ENCODE measurements at regions not wholly inside any gene's neighbourhood (a gene's known extent, or its start where the extent isn't known, plus 50 kb on each side); places are given as distances from the start of the nearest gene placed in this dataset.

DNA sequence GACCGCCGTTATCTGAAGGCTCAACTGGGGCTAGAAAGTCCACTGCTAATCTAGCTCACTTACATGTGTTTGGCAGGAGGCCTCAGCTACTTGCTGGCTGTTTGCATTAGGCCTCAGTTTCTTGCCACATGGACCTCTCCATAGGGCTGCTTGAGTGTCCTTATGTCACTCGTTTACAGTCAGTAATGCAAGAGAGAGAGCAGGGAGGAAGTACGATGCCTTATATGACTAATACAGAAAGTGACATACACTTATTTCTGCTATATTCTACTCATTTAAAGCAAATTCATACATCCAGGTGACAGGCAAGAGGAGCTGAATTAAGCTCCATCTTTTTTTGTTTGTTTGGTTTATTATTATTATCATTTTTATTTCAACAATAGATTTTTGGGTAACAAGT is 179.6 kb downstream of the LURAP1L start:
- Histone ChIP-seq H3K27ac (ENCODE audit: low read depth in 1 of 2, low read length in 1 of 2) (no peak overlapping the region), H3K4me1 (ENCODE audit: control insufficient read depth in 5 of 5, insufficient read depth in 5 of 5, low read length in 5 of 5) (no peaks in the 10 kb centered on the region), H3K4me3 (no peak overlapping the region), H3K27me3 (ENCODE audit: control insufficient read depth in 3 of 3, insufficient read depth in 3 of 3, low read length in 2 of 3) (no peaks in the 10 kb centered on the region), H3K9me3 (ENCODE audit: control insufficient read depth in 4 of 4, insufficient read depth in 3 of 4, low read length in 3 of 4) (peaks cover 0 to 11% (median 3%) of the 10 kb centered on the region in 4 donors), H3K9ac (ENCODE audit: insufficient read depth in 1 of 2, low read length in 2 of 2) (no peak overlapping the region), H3K36me3 (ENCODE audit: control insufficient read depth in 4 of 4, insufficient read depth in 4 of 4, low read length in 4 of 4) (peaks cover 0 to 6% (median 2%) of the 10 kb centered on the region in 4 donors)
- DNase-seq (no peak), ATAC-seq (ENCODE audit: insufficient read depth, low FRiP score) (no peak)
- TF ChIP-seq, protein P1, sequence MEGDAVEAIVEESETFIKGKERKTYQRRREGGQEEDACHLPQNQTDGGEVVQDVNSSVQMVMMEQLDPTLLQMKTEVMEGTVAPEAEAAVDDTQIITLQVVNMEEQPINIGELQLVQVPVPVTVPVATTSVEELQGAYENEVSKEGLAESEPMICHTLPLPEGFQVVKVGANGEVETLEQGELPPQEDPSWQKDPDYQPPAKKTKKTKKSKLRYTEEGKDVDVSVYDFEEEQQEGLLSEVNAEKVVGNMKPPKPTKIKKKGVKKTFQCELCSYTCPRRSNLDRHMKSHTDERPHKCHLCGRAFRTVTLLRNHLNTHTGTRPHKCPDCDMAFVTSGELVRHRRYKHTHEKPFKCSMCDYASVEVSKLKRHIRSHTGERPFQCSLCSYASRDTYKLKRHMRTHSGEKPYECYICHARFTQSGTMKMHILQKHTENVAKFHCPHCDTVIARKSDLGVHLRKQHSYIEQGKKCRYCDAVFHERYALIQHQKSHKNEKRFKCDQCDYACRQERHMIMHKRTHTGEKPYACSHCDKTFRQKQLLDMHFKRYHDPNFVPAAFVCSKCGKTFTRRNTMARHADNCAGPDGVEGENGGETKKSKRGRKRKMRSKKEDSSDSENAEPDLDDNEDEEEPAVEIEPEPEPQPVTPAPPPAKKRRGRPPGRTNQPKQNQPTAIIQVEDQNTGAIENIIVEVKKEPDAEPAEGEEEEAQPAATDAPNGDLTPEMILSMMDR (IDR thresholded peaks at IDR 0.05; ENCODE audit: control extremely low read depth, extremely low read depth), result no peak
- 90 to 94% methylated on average over 4 of the region's 4 CpGs for WGBS, 2 donors

DNA sequence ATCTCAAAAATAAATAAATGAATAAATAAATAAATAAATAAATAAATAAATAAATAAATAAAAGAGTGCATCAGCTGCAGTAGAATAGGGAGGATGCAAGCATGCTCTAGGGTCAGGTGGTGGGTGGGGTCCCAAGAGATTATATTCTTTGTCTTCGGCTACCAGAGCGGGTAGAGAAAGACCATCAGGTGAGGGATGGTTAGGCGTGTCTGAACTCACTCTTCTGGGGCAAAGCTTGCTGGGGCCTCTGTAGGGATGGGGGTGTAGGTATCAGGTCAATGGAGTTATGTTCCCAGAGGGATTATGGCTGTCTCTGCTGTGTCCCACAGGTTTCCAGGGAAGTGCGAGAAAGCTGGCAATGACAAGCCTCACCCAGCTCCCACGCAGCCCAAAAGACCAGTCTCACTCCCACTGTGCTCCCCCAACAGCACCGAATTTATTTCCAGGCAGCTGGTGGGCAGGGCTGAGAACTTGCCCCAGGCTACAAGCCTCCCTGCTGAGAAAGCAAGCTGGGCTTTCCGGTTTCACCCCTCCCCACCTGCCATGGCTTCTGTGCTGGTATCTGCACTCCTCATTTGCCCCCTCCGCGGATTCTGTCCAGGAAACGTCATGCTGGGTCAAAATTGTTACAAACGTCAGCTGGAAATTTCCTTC is 180.8 kb downstream of the LURAP1L start:
- Histone ChIP-seq H3K27ac (ENCODE audit: low read depth in 1 of 2, low read length in 1 of 2) (no peak overlapping the region), H3K9me3 (ENCODE audit: control insufficient read depth in 4 of 4, insufficient read depth in 3 of 4, low read length in 3 of 4) (peaks cover 0 to 11% (median 3%) of the 10 kb centered on the region in 4 donors), H3K4me1 (ENCODE audit: control insufficient read depth in 5 of 5, insufficient read depth in 5 of 5, low read length in 5 of 5) (no peaks in the 10 kb centered on the region), H3K36me3 (ENCODE audit: control insufficient read depth in 4 of 4, insufficient read depth in 4 of 4, low read length in 4 of 4) (peaks cover 0 to 6% (median 2%) of the 10 kb centered on the region in 4 donors), H3K9ac (ENCODE audit: insufficient read depth in 1 of 2, low read length in 2 of 2) (no peak overlapping the region), H3K27me3 (ENCODE audit: control insufficient read depth in 3 of 3, insufficient read depth in 3 of 3, low read length in 2 of 3) (no peaks in the 10 kb centered on the region), H3K4me3 (no peak overlapping the region)
- 74 to 80% methylated on average over 11 of the region's 11 CpGs for WGBS, 2 donors
- ATAC-seq (ENCODE audit: insufficient read depth, low FRiP score) (no peak), DNase-seq (no peak)
- TF ChIP-seq, protein P1 (IDR thresholded peaks at IDR 0.05; ENCODE audit: control extremely low read depth, extremely low read depth), result no peak

DNA sequence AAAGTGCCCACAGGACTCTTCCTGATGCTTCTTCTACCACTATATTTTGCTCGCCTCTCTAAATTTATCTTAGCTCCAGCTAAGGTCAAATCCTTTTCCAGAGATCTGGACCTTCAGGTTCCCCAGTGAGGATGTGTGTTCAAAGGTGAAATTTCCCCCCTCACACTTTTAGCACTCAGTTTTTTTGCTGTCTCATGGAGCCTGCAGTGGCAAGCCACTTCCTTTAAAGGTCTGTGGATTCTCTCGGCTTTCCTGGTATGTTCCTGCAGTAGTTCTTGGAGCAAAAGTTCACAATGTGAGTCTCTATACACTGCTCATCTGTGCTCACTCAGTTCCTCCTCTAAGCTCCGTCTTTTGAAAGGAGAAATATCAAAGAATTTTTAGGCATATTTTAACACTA is 181.4 kb downstream of the LURAP1L start:
- H3K27ac ChIP-seq (ENCODE audit: low read depth in 1 of 2, low read length in 1 of 2), result no peak overlapping the region
- H3K36me3 ChIP-seq (ENCODE audit: control insufficient read depth in 4 of 4, insufficient read depth in 4 of 4, low read length in 4 of 4), result peaks cover 0 to 6% (median 2%) of the 10 kb centered on the region in 4 donors
- 20 to 35% methylated on average over 3 of the region's 3 CpGs for WGBS, 2 donors
- H3K27me3 ChIP-seq (ENCODE audit: control insufficient read depth in 3 of 3, insufficient read depth in 3 of 3, low read length in 2 of 3), result no peaks in the 10 kb centered on the region
- no peak for DNase-seq
- peaks cover 0 to 3% (median 0%) of the 10 kb centered on the region in 5 donors for H3K4me1 ChIP-seq (ENCODE audit: control insufficient read depth in 5 of 5, insufficient read depth in 5 of 5, low read length in 5 of 5)
- TF ChIP-seq, protein P1 (IDR thresholded peaks at IDR 0.05; ENCODE audit: control extremely low read depth, extremely low read depth), result no peak
- no peak for ATAC-seq (ENCODE audit: insufficient read depth, low FRiP score)
- peaks cover 0 to 11% (median 3%) of the 10 kb centered on the region in 4 donors for H3K9me3 ChIP-seq (ENCODE audit: control insufficient read depth in 4 of 4, insufficient read depth in 3 of 4, low read length in 3 of 4)
- H3K9ac ChIP-seq (ENCODE audit: insufficient read depth in 1 of 2, low read length in 2 of 2), result no peak overlapping the region
- no peak overlapping the region for H3K4me3 ChIP-seq

Data from lung (tissue), 11 donors.